ENCODE measurements at regions not wholly inside any gene's neighbourhood (a gene's known extent, or its start where the extent isn't known, plus 50 kb on each side); places are given as distances from the start of the nearest gene placed in this dataset.

GRCh38 chr13:44012910-44013757, 133.4 kb downstream of the LACC1 start:
- peak; percentile 37 for DNase-seq (ENCODE audit: low read depth)
- no peak for TF ChIP-seq CTCF (conservative IDR thresholded peaks at IDR 0.05; ENCODE audit: low read depth, low read length)
- no peak overlapping the region for H3K4me3 ChIP-seq (ENCODE audit: low read depth, low read length)

DNA sequence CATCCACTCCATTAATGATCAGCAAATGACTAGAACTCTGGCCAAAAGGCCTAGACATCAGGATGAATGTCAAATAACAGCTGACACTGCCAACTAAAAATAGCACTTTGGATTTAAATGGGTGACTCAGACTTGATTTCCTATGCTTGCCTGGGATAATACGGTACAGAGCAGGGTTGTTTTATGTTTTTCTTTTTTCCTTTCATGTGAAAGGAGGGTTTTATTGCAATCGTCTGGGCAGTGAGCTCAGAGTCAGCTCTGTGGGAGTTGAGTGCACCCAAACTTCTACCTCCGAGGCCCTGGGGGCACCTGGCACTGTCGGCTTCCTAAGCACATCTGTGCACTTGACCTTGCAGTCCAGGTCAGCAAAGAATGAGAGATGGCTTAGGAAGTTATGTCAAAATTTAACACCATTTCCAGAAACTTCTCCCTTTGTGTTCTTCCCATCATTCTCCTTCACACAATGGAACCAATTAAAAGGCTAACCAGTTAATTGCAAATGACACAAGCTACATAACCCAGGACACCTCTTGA, 134.1 kb downstream of the LACC1 start:
- DNase-seq (ENCODE audit: low read depth) = peak; percentile 75
- TF ChIP-seq CTCF (conservative IDR thresholded peaks at IDR 0.05; ENCODE audit: low read depth, low read length) = no peak
- no peak overlapping the region for H3K4me3 ChIP-seq (ENCODE audit: low read depth, low read length)

- TF ChIP-seq CTCF (conservative IDR thresholded peaks at IDR 0.05; ENCODE audit: low read depth, low read length) = no peak
- DNase-seq (ENCODE audit: low read depth) = no peak
Measured at GRCh38 chr13:44014501-44014900, 134.8 kb downstream of the LACC1 start.

DNA sequence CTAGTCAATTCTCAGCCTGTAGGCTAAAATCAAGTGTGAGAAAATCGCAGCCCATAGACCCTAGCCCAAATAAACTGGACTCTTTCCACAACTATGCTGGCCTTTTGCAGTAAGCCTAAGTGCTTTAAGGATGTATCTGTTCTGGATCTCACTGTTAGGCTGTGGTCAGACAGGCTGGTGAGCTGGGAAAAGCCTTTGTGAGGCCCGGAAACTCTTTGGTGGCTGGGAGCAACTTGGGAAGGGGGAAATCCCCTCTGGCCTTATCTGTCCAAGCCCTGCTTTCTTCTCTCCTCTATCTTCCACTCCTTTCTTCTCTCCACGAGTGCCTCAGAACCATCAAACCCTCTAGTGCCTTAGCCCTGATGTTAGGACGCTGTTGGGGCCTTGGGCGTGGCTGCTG, 135.4 kb downstream of the LACC1 start:
- DNase-seq (ENCODE audit: low read depth) = no peak
- no peak for TF ChIP-seq CTCF (conservative IDR thresholded peaks at IDR 0.05; ENCODE audit: low read depth, low read length)
- H3K4me3 ChIP-seq (ENCODE audit: low read depth, low read length) = no peak overlapping the region

More at GRCh38 chr13:44014501-44014900, 134.8 kb downstream of the LACC1 start:
- H3K4me3 ChIP-seq (ENCODE audit: low read depth, low read length) = no peak overlapping the region

GRCh38 chr13:44015811-44016210, 136.1 kb downstream of the LACC1 start:
- no peak for TF ChIP-seq CTCF (conservative IDR thresholded peaks at IDR 0.05; ENCODE audit: low read depth, low read length)
- DNase-seq (ENCODE audit: low read depth) = no peak
- H3K4me3 ChIP-seq (ENCODE audit: low read depth, low read length) = no peak overlapping the region

- no peak for DNase-seq (ENCODE audit: low read depth)
- H3K4me3 ChIP-seq (ENCODE audit: low read depth, low read length) = no peak overlapping the region
- no peak for TF ChIP-seq CTCF (conservative IDR thresholded peaks at IDR 0.05; ENCODE audit: low read depth, low read length)
Measured at GRCh38 chr13:44017756-44018309, 138.1 kb downstream of the LACC1 start.
